ENCODE measurements at regions not wholly inside any gene's neighbourhood (a gene's known extent, or its start where the extent isn't known, plus 50 kb on each side); places are given as distances from the start of the nearest gene placed in this dataset.

GRCh38 chr5:125564317-125564975 lies 818.0 kb upstream of the ZNF608 start:
- no peak for TF ChIP-seq CTCF (IDR thresholded peaks at IDR 0.05)
- TF ChIP-seq POLR2A (IDR thresholded peaks at IDR 0.05), result no peak

Measured in lower leg skin (tissue), 3 donors.